DMS153 (cell line): ENCODE measurements at regions not wholly inside any gene's neighbourhood (a gene's known extent, or its start where the extent isn't known, plus 50 kb on each side); places are given as distances from the start of the nearest gene placed in this dataset.
A peak's percentile ranks its signal among the peaks of the same experiment; 100 is the strongest.
"Not testable (repeated sequence)": the region's sequence is repeated elsewhere in the genome, so short reads cannot be mapped to it uniquely, and the experiment has no call there.

Experiments used
- DNase-seq: peaks from one replicate; lab custom pipeline; 2025; lab: John Stamatoyannopoulos, UW

DNA sequence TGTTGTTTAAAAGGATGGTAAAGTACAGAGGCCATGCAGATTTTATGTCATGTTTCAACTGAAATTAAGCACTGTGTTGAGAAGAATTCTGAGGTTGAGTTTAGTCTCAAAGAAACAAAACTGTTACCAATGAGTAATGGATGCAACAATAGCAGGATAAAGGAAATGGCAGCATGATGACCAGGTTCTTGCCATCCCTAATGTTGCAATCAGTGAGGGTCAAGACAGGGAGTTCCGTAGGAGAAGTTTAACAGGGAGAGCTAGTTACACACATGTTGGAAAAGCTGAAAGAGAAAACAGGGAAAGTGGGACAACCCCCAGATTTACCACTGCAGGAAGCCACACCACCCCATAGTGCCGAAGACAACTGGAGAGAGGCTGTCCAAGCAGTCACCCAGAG is 343.8 kb upstream of the EPHA4 start:
- DNase-seq: no peak

DNA sequence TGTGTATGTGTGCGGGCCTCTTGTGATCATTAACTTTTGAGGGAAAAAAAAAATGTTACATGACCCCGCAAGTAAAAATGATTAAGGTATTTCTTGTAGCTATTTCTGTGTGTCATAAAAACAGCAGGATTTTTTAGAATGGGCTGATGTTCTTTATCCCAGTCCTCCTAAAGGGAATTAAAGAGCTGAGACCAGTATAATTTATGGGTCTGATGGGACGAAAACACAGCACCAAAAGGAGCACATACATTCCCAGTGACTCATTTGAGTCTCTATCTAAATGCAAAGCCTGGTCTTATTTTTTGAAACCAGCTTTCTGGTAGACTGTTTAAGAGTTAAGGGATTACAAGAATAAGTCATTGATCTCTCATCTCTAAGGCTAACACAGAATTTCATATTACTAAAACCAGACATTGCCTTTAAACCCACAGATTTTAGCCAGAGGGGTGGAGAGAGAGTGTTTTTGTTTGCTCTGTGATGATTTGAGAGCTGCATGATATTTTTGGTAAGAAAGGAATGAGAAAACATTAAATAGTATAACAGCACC is 342.3 kb upstream of the EPHA4 start:
- DNase-seq: no peak

DNA sequence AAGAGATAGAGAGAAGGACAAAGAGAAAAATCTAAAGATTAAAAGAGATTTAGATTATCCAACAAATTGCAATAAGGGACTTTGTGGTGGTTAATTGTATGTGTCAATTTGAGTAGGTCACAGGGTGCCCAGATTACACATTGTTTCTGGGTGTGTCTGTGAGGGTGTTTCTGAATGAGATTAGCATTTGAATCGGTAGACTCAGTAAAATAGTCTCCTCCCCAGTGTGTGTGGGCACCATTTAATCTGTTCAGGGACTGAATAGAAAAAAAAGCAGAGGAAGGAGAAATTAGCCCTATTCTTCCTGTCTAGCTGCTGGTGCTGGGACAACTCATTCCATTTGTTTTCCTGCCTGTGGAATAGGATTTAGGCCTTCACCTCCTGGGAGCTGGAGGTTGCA is 339.8 kb upstream of the EPHA4 start:
- DNase-seq: no peak

DNA sequence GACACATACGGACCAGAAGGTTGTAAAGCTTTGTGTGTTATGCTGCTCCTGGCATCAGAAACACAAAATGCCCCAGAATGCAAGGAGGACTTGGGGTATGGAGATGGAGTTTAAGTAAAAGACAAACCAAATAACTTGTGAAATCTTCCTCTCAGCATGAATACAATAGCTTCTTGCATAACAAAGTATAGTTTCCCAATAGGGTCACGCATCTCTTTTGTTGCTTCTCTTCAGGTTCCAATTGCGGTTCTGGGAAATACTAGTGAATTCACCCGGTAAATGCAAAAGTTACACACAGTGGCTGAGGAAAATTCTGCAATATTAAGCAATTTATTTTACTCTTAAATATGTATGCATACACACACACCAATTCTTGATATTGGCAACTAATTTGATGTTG is 339.2 kb upstream of the EPHA4 start:
- no peak for DNase-seq

DNA sequence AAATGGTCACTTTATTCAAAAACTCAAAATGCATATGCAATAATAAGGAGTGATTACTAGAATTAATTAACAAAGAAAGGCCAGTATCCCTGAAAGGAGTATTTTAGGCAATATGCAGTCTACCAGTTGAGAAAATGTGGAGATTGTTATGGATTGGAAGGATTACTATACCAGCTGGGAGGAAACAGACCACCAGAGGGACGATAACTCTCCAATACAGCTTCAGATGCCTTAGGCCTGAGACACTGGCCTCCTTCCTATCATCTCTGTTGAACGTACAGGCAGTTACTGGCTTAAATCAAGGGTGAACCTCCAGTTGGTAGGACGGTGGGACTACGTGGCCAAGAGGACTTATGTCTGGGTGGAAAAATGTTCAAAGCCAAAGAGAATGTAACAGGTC is 336.4 kb upstream of the EPHA4 start:
- DNase-seq: no peak

DNA sequence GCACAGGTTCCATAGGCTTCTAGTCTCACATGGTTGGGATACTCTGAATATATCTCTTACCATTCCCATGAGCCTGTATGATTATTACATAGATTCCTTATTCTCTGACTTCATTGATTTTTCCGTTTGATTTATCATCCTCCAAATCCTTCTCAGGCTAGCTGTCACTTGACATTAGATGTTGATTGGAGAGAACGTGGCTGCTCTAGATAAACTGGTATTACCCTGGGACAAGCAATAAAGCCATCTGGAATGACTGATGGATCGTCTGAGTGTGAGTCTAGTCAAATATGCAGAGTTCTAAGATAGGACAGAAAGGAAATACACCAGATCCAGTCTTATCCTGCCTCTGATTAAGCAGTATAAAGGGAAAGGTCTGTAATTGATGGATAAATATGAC is 325.6 kb upstream of the EPHA4 start:
- DNase-seq: no peak

DNA sequence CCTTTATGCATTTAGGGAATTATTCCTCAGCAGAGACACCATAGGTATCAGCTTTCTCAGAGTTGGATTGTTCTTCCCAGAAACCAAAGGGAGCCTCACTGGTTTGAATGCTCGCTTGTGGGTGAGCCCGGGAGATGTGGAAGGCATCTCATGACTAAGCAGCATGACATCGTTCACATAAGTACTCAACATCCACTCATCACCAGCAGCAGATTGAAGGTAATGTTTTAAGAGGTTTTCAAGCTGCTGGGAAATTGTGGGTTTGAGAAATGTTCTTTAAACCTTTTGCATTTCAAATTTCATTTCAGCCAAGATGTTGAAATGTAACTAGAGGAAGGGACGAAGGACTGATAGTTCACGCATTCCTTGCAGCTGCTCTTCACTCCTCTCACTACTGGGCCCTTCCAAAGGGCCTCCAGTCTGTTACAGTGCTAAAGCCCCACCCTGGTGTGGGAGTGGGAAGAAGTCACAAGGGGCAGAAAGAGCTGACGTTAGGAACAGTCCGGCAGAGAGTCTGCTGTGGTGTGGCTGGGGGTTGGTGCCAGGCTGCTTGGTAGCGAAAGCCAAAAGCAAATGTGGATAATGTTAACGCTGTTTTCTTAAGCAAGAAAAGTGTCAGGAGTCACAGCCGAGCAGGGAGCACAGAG is 324.5 kb upstream of the EPHA4 start:
- no peak for DNase-seq

DNA sequence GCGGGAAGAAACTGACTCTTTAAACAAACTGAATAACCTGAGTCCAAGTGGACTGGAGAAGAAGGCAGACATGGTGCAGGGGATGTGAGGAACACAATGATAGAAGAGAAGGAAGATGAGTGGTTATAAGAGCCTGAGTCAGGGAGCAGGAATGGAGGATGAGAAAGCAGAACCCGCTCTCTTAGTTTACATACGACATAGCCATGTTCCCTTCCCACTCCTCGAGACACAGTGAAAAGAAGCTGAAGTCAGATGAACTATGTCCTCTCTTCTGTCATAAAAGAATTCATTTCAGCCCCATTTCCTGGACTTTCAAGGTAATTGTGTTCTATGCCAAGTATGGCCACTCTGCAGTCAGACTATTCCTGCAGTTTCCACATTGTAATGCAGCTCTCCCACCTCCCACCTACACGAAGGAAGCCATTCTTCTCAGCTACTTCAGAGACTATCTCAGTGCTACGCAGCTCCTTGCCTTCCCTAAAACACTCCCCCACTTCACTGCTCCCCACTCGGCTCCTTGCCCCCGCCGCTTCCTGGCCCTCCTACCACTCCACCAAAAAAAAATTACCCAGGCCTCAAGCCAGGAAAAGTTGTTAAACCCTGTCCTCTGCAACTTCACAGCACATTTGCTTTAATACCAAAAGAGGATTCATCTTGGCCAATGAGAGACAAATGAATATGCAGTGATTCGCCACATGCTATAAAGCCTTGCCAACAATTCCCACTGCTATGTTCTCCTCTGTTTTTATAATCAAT is 323.4 kb upstream of the EPHA4 start:
- no peak for DNase-seq

DNA sequence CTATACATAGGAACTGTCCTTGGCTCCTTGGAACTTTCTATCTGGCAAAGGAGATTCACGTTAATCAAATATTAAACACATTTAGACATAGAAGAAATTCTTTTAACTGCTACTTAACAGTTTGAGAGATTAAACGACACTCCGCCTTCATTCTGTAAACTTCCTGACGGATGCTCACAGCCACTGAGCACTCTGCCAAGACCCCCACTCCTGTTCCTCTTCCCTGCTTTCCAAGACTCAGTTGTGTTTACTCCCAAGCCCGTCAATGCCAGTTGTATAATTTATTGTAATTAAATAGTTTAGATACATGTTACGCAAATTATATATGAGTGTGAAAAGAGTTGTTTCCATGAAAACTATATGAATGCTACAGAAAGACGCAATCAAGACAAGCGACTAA is 321.4 kb upstream of the EPHA4 start:
- no peak for DNase-seq

DNA sequence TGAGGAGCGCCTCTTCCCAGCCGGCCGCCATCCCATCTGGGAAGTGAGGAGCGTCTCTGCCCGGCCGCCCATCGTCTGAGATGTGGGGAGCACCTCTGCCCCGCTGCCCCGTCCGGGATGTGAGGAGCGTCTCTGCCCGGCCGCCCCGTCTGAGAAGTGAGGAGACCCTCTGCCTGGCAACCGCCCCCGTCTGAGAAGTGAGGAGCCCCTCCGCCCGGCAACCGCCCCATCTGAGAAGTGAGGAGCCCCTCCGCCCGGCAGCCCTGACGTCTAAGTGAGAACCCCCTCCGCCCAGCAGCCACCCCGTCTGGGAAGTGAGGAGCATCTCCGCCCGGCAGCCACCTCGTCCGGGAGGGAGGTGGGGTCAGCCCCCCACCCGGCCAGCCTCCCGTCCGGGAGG is 319.9 kb upstream of the EPHA4 start:
- not testable (repeated sequence) for DNase-seq

DNA sequence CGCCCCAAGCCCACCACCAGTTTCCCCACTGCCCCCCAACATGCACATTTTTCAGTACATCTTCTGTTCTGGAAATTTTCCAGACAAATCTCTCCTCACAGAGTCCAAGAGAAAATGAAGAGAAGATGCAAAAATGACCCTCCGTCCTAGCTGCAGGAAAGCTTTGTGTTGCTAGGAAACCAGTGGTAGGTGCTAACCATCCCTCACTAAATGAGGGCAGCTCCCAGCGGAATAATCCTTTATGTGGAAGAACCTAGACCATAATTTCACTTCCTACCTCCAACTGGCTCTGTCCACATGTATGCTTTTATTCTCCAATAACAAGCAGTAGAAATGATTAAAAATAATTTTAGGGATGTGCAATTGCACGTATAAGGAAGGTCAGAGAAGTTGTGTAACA is 311.9 kb upstream of the EPHA4 start:
- no peak for DNase-seq

DNA sequence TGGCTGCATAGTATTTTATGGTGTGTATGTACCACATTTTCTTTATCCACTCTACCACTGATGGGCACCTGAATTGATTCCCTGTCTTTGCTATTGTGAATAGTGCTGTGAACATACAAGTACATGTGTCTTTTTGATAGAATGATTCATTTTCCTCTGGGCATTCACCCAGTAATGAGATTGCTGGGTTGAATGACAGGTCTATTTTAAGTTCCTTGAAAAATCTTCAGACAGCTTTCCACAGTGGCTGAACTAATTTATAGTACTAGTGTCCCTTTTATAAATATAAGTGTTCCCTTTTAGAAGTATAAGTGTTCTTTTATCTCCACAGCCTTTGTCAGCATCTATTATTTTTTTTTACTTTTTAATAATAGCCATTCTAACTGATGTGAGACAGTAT is 303.9 kb upstream of the EPHA4 start:
- DNase-seq: no peak

DNA sequence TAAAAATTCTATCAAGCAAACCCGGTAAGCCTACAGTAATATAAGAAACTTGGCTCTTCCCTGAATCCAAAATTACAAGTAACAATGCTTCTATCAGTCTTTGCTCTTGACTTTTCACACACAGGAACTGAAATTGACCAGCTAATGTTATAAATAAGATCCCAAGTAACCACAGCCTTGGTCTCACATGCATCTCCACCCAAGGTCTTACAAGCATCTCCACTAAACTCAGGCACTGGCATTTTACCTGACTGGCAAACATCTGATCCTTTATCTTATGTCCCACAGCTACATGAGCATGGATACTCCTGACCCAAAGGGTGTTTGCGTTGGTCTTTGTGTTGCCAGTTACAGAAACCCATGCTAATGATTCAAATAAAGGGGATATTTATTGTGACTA is 302.3 kb upstream of the EPHA4 start:
- no peak for DNase-seq

DNA sequence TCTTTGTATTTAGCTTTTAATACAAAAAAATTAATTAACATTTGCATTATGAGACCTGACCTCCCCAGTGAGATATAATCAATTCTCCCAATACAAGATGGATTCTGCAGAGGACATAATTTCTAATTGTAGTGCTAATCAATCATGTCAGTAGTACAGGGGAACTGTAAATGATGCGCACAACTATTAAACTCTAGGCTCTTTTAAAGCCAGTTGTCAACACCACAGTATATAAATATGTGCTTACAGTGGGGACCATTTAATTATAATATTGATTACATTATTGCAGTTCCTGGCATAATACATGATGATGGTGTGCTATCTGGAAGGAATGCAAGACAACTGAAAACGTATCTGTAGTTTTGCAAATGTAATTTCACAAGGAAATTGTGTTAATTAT is 285.6 kb upstream of the EPHA4 start:
- no peak for DNase-seq

DNA sequence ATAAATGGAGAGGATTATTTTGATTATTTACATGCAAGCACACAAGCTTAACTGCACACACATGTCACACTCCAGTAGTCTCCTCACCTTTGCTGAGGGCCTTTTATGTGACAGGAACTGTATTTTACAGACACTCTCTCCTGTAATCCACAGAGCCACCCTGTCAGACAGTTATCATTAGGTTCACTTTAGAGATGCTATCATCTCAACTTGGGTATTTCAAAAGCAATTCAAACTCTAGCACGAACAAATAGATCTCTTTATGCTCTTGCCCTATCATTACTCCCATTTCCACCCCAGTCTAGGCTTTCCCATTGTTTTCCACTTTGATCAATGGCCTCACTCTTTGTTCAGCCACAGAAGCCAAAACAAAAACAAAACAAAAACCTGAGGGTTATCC is 281.2 kb upstream of the EPHA4 start:
- no peak for DNase-seq

DNA sequence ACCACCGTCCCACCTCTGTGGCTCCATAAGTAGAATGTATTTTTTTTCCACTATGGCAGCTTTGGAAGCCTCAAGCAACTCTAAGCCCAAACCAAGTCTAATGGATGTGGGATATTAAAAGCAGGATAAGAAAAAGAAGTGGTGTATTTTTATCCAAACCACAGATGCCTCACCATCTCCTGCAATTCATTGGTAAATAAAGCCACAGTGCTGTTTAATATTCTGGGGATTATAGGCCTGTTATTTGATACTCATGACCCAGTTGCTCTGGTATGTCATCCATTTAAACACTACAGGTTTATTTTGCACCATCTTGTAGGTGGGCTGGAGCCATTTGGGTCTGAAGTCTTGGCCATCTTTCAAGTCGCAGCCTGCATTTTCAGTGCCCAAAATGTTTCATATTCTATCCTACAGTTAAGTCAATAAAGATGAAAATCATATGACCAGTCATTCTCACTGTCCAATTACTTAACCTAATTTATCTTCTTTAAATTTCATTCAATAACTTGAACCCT is 279.5 kb upstream of the EPHA4 start:
- DNase-seq: no peak

DNA sequence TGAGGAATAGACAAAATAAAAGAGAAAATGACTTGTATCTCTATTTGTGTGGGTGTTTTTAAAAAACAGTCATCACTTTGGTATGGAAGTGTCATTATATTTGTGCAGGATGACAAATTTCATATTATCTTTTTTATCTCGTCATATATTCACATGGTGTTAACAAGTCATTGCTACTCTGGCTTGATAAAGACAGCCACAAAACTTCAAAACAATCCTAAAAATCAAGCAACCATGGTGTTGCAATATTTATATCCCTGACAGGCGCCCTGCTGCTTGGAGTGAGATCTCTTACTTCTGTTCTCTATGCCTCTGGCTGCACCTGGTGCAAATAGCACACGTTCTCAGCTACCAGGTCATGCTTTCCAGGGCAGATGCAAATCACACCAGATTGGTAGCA is 278.0 kb upstream of the EPHA4 start:
- no peak for DNase-seq

DNA sequence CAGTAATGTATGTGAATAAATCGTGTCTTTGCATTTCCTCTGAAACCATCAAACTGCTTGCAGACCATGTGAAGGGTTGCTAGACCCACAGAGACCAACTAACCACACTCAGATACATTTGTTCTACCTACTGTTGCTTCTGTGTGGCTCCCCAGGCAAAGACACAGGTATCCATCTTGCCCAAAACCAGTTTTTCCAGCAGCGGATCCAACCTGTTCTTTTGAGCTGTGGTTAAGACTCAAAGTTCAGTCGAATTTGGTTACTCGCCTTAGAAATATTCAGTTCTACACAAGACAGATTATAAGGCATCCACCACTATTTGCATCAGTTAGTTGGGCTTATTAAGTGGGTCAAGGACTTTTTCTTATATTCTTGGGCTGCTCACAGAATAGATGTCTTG is 276.2 kb upstream of the EPHA4 start:
- no peak for DNase-seq

DNA sequence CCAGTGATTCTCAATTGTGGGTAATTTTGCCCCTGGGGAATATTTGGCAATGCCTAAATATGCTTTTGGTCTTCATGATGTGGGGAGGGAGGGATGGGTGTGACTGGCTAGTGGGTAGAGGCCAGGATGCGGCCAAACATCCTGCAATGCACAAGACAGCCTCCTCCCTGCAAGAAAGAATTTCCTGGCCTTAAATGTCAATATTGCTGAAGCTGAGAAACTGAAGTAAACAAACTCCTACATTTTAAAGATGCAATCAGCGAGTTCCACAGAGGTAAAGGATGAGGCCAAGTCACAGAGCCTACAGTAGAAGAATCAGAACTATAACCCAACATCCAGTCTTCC is 272.9 kb upstream of the EPHA4 start:
- no peak for DNase-seq

DNA sequence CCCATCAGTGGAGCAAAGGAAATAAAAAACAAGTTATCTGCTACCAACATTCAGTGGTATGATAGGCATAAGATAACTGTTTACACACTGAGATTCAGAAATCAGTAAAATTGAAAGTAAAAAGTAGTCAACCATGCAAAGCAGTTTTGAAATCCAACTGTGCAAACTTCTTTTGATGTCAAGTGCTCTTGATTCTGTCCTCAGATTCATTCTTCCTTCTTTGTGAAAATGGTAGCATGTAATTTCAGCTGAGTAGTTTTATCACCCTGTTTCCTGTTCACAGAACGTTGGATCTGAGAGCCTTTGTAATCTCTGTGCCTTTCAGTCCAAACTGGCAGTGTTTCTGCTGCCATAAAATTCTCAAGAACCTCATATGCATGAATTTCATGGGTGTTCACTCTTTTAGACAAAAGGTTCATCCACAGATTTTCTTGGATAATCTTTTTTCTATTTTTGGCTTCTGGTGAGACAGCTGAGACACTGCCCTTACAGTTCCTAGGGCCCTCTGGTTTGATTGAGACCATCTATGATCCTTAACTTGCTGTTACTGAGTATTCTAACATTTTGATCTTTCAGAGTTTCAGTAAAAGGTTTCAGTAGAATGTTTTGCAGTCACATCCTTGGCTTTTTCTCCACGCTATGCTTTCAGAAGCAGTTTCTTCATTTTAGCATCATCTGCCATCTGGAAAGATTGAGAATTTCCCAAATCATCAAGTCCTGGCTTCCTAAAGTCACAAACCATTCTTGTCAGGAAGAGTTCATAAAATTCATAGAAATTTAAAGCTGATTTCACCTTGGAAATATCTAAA is 272.3 kb upstream of the EPHA4 start:
- peak; percentile 33 for DNase-seq

DNA sequence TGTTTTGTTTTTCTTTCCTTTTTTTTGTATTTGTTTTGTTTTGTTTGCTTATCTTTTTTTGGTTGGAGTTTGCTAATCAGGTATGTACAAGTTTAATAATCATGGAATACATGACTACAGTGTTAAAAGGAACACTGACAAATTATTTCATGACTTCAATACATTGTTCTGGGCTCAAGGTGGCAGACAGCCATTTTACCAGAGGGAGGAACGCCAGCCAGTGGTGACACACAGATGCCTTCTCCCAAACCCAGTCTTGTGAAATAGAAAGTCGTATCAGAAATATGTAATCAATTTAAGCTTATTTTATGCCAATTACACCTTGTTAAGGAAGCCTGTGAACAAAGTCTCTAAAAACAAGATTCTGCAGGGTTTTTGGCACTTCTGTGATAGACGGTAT is 264.0 kb upstream of the EPHA4 start:
- DNase-seq: no peak

DNA sequence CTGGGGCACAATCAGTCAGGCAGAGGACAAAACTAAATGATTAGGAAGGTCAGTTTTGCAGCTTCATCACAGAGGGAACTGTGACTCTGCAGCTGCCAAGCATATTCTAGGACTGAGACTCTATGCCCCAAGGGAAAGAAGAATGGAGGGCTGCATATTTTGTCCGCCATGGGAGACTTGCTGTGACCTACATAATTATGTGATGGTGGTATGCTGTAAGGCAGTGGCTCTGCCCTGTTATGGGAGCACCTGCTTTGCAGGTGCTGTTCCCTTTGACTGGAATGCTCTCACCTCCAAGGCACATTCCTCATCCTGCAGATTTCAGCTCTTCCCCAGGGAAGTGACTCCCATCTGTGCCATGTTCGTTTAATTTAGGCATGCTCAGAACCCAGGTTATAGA is 261.9 kb upstream of the EPHA4 start:
- DNase-seq: no peak

DNA sequence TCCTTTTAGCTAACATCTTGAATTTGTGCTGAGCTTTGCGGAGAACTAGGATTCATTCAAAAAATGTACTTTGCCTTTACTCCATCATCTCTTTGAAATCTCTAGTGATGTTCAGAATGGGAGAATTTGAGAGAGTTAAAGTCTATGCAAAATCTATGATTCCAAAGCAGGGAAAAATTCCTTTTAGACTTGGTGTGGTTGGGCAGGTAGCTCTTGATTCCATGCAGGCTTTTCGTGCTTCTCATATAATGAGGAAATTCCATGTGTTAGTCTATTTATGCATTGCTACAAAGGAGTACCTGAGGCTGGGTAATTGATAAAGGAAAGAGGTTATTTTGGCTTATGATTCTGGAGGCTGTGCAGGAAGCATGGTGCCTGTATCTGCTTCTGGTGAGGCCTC is 258.9 kb upstream of the EPHA4 start:
- no peak for DNase-seq
